Endothelial cell of umbilical vein (primary cell): ENCODE measurements at regions not wholly inside any gene's neighbourhood (a gene's known extent, or its start where the extent isn't known, plus 50 kb on each side); places are given as distances from the start of the nearest gene placed in this dataset.

Experiments
- BruUV-seq: library from RNA; stranded (reverse); fragments of 400-500 nt; replicated peaks from 2 replicates; lab custom pipeline; 2021; lab: Mats Ljungman, UMichigan
- CTCF ChIA-PET: fragments of 300-600, 350-600 bp; sonication (Branson Sonifier 250); formaldehyde crosslinking; loops from one replicate; lab custom pipeline; 2021; ENCODE audit warnings: antibody characterized with exemption, inconsistent platforms; lab: Charles Lee
- POLR2A ChIA-PET: fragments of 300-600, 350-600 bp; sonication (Branson Sonifier 250); formaldehyde crosslinking; loops from one replicate; lab custom pipeline; 2021; ENCODE audit warnings: antibody characterized with exemption, inconsistent platforms; lab: Charles Lee
- DNase-seq: peaks from one replicate; pipeline ENCODE4 v3.0.0-alpha.2; 2011; ENCODE audit warnings: low read depth, low spot score
- FAIRE-seq: peaks from 2 replicates; lab custom pipeline; 2011; peaks lifted over from hg19 to GRCh38; lab: Jason Lieb, UNC
- H2AFZ ChIP-seq: 2 replicates; pipeline ENCODE4 v1.6.0; 2012; ENCODE audit warnings: low read depth, low read length, control low read depth, inconsistent platforms
- H3K27ac ChIP-seq: 2 replicates; pipeline ENCODE4 v1.5.1; 2011; ENCODE audit warnings: low read depth, mild to moderate bottlenecking, control low read depth, low read length, moderate library complexity; ENCODE audit not compliant: insufficient read depth
- H3K27me3 ChIP-seq, 2 experiments: 2 replicates each; pipeline versions ENCODE4 v1.6.0 to v1.6.1; 2011; ENCODE audit warnings: low read length in 2 of 2, mixed read lengths in 1 of 2; ENCODE audit not compliant: control insufficient read depth in 2 of 2, insufficient read depth in 2 of 2
- H3K36me3 ChIP-seq, 2 experiments: 2 replicates in 1 of 2; 3 replicates in 1 of 2; pipeline ENCODE4 v1.5.1; 2011; ENCODE audit warnings: low read length in 2 of 2, mild to moderate bottlenecking in 1 of 2, moderate library complexity in 1 of 2; ENCODE audit not compliant: control insufficient read depth in 2 of 2, insufficient read depth in 2 of 2; ENCODE audit errors: extremely low read depth in 1 of 2
- H3K4me1 ChIP-seq: 3 replicates; pipeline ENCODE4 v1.5.1; 2011; ENCODE audit warnings: mild to moderate bottlenecking, low read length; ENCODE audit not compliant: control insufficient read depth, insufficient read depth; ENCODE audit errors: extremely low read depth
- H3K4me2 ChIP-seq: 2 replicates; pipeline ENCODE4 v1.6.1; 2011; ENCODE audit warnings: low read length, control low read depth, mixed read lengths; ENCODE audit not compliant: insufficient read depth
- H3K4me3 ChIP-seq, 3 experiments: fragments of 200-600 bp in 1 of 3; sonication (generic), shearing (Covaris generic) in 1 of 3; replicated peaks in 1 of 3; 2 replicates each; pipeline ENCODE4 v1.5.1; 2011 to 2016; ENCODE audit warnings: control low read depth in 3 of 3, low read length in 3 of 3, mild to moderate bottlenecking in 2 of 3, inconsistent platforms in 1 of 3, low read depth in 1 of 3, moderate library complexity in 1 of 3; ENCODE audit not compliant: insufficient read depth in 1 of 3
- H3K79me2 ChIP-seq: 2 replicates; pipeline ENCODE4 v1.6.0; 2012; ENCODE audit warnings: low read length, inconsistent platforms; ENCODE audit not compliant: control insufficient read depth, insufficient read depth
- H3K9ac ChIP-seq: replicated peaks from 2 replicates; pipeline ENCODE3; 2011; ENCODE audit warnings: low read length, control low read depth; ENCODE audit not compliant: insufficient read depth; ENCODE audit errors: extremely low read depth
- H3K9me1 ChIP-seq: replicated peaks from 3 replicates; pipeline ENCODE4 v1.6.0; 2011; ENCODE audit warnings: mild to moderate bottlenecking, low read length; ENCODE audit not compliant: control insufficient read depth, insufficient read depth; ENCODE audit errors: extremely low read depth
- H3K9me3 ChIP-seq: replicated peaks from 2 replicates; pipeline ENCODE4 v1.5.1; 2012; ENCODE audit warnings: low read length, inconsistent platforms; ENCODE audit not compliant: control insufficient read depth, insufficient read depth
- H4K20me1 ChIP-seq: replicated peaks from 2 replicates; pipeline ENCODE3; 2011; ENCODE audit warnings: mild to moderate bottlenecking, low read length; ENCODE audit not compliant: control insufficient read depth, insufficient read depth; ENCODE audit errors: extremely low read depth
- CTCF ChIP-seq, 2 donors: IDR thresholded peaks; 1 replicate in 1 of 2; 2 replicates in 1 of 2; pipeline ENCODE4 v1.5.1; 2011; ENCODE audit warnings: low read length in 2 of 2, mild to moderate bottlenecking in 2 of 2, moderate library complexity in 2 of 2, control low read depth in 1 of 2, inconsistent platforms in 1 of 2, low read depth in 1 of 2; ENCODE audit not compliant: insufficient read depth in 1 of 2; ENCODE audit errors: extremely low read depth in 1 of 2
- EZH2 ChIP-seq: IDR thresholded peaks from 2 replicates; pipeline ENCODE4 v1.6.1; 2012; ENCODE audit warnings: borderline replicate concordance, low read depth, mild to moderate bottlenecking, moderate library complexity, low read length, inconsistent platforms; ENCODE audit not compliant: severe bottlenecking
- FOS ChIP-seq: IDR thresholded peaks from 2 replicates; pipeline ENCODE4 v1.6.1; 2011; ENCODE audit warnings: mild to moderate bottlenecking, low read length, moderate library complexity, borderline replicate concordance; ENCODE audit not compliant: insufficient read depth
- GATA2 ChIP-seq: IDR thresholded peaks from 2 replicates; pipeline ENCODE4 v1.7.0; 2011; ENCODE audit warnings: low read depth, mild to moderate bottlenecking, moderate library complexity, mixed read lengths, low read length; ENCODE audit not compliant: insufficient read length, insufficient read depth
- JUN ChIP-seq: IDR thresholded peaks from 2 replicates; pipeline ENCODE4 v1.6.1; 2011; ENCODE audit warnings: borderline replicate concordance, low read depth; ENCODE audit not compliant: insufficient read length, insufficient read depth
- MAX ChIP-seq: IDR thresholded peaks from 2 replicates; pipeline ENCODE4 v1.6.1; 2011; ENCODE audit not compliant: insufficient read depth, insufficient read length
- MYC ChIP-seq: IDR thresholded peaks from one replicate; pipeline ENCODE4 v1.6.1; 2011; ENCODE audit warnings: mild to moderate bottlenecking, low read depth, low read length
- POLR2A ChIP-seq: IDR thresholded peaks from 2 replicates; pipeline ENCODE4 v1.6.1; 2012; ENCODE audit warnings: low read depth, mild to moderate bottlenecking, control low read depth, low read length
- POLR2AphosphoS5 ChIP-seq: IDR thresholded peaks from 2 replicates; pipeline ENCODE4 v1.6.1; 2012; ENCODE audit warnings: low read depth, mild to moderate bottlenecking, control low read depth, low read length, moderate library complexity; ENCODE audit not compliant: insufficient read depth
- dilution Hi-C: fragments of 300-500 bp; cut with MboI; formaldehyde crosslinking; loops from one replicate; pipeline ENCODE4 v1.15.0; 2019; ENCODE audit warnings: low sequenced_read_pairs; ENCODE audit not compliant: extremely low pct_ligation_motif_present
- intact Hi-C: fragments of 100-400 bp; cut with micrococcal nuclease; formaldehyde crosslinking; loops from one replicate; pipeline ENCODE4 v1.10.0; 2022

DNA sequence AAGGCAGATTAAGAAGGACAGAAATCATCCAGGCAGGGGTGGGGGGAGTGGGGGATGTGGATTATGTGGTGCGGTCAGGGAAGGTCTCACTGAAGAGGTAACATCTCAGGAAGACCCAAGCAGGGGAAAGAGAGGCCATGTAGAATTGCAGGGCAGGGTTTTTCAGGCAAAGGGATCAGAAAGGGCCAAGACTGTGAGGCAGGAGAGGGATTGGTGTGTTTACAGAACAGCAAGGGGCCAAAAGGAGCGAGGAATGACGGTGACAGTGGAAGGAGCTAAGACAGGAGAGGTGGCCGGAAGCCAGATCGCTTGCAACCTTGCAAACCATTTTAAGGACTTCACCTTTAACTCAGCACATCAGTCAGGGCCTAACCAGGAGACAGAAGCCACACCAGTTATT lies 535.4 kb upstream of the JARID2 start:
- Histone ChIP-seq H3K9me3 (no peaks in the 10 kb centered on the region), H3K27me3 (no peaks in the 10 kb centered on the region), H4K20me1 (no peaks in the 10 kb centered on the region), H3K36me3 (no peaks in the 10 kb centered on the region), H3K79me2 (no peaks in the 10 kb centered on the region), H3K4me1 (no peaks in the 10 kb centered on the region), H3K9me1 (no peaks in the 10 kb centered on the region), H3K9ac (no peak overlapping the region), H3K4me2 (no peak overlapping the region), H2AFZ (no peak overlapping the region), H3K4me3 (no peak overlapping the region), H3K27ac (no peak overlapping the region)
- ChIA-PET POLR2A (no interaction called here), CTCF (no interaction called here)
- no TSS peak for BruUV-seq
- no peak for TF ChIP-seq JUN
- no peak for TF ChIP-seq MYC
- TF ChIP-seq EZH2 = no peak
- no peak for TF ChIP-seq POLR2AphosphoS5
- no peak for TF ChIP-seq POLR2A
- no peak for TF ChIP-seq MAX
- FAIRE-seq (no peak), DNase-seq (no peak)
- dilution Hi-C loops (no loop called here), intact Hi-C loops (loop anchor here (10.0 kb wide), 1 partner anchor 496 kb away; no protein-coding TSS in a partner anchor)

- Histone ChIP-seq H3K9me1 (no peaks in the 10 kb centered on the region), H3K79me2 (no peaks in the 10 kb centered on the region), H3K36me3 (no peaks in the 10 kb centered on the region), H2AFZ (no peak overlapping the region), H3K27ac (no peak overlapping the region), H3K27me3 (no peaks in the 10 kb centered on the region), H3K9ac (no peak overlapping the region), H3K4me1 (no peaks in the 10 kb centered on the region), H3K9me3 (no peaks in the 10 kb centered on the region), H4K20me1 (no peaks in the 10 kb centered on the region), H3K4me2 (no peak overlapping the region), H3K4me3 (no peak overlapping the region)
- no peak for DNase-seq
- POLR2A ChIA-PET = no interaction called here
- no peak for FAIRE-seq
- intact Hi-C loops = loop anchor here (10.0 kb wide), 1 partner anchor 496 kb away; no protein-coding TSS in a partner anchor
- dilution Hi-C loops = no loop called here
- CTCF ChIA-PET = no interaction called here
- no TSS peak for BruUV-seq
- TF ChIP-seq MAX (no peak), MYC (no peak), POLR2AphosphoS5 (no peak), GATA2 (no peak), POLR2A (no peak), EZH2 (no peak), CTCF (IDR thresholded peaks at IDR 0.05; ENCODE audit: extremely low read depth in 1 of 2, insufficient read depth in 1 of 2, low read depth in 1 of 2, low read length in 2 of 2) (no peak), FOS (no peak), JUN (no peak)
Observed at GRCh38 chr6:14711056-14711703, 534.7 kb upstream of the JARID2 start.
